Panc1 (cell line): ENCODE measurements at regions not wholly inside any gene's neighbourhood (a gene's known extent, or its start where the extent isn't known, plus 50 kb on each side); places are given as distances from the start of the nearest gene placed in this dataset.

Source experiments
- ATAC-seq: fragments of 200-7000 bp; cut with Tn5 transposase; 2 replicates; pipeline ENCODE4 v1.9.1; 2020; ENCODE audit warnings: mild to moderate bottlenecking, moderate library complexity
- BruUV-seq: library from RNA; stranded (reverse); fragments of 400-500 nt; replicated peaks from 2 replicates; lab custom pipeline; 2021; lab: Mats Ljungman, UMichigan
- CTCF ChIA-PET: fragments of 300-600 bp; sonication (Branson Sonifier 250); formaldehyde crosslinking; loops from one replicate; lab custom pipeline; 2022; ENCODE audit warnings: antibody characterized with exemption; lab: Charles Lee
- POLR2A ChIA-PET: fragments of 300-600 bp; sonication (Branson Sonifier 250); formaldehyde crosslinking; loops from one replicate; lab custom pipeline; 2022; ENCODE audit warnings: antibody characterized with exemption; lab: Charles Lee
- DNase-seq: peaks from one replicate; pipeline ENCODE4 v3.0.0-alpha.2; 2010; ENCODE audit warnings: low read depth, low spot score
- H3K27ac ChIP-seq: 2 replicates; pipeline ENCODE4 v1.5.1; 2011; ENCODE audit warnings: mild to moderate bottlenecking, low read length, inconsistent platforms
- H3K27me3 ChIP-seq: fragments of 200-500 bp; sonication (Bioruptor generic); 2 replicates; pipeline ENCODE4 v1.6.0; 2014; ENCODE audit warnings: low read length, inconsistent platforms; ENCODE audit not compliant: control insufficient read depth, insufficient read depth
- H3K36me3 ChIP-seq: fragments of 200-500 bp; sonication (Bioruptor generic); 2 replicates; pipeline ENCODE4 v1.5.1; 2014; ENCODE audit warnings: inconsistent platforms, mild to moderate bottlenecking, low read length, moderate library complexity; ENCODE audit not compliant: control insufficient read depth, insufficient read depth
- H3K4me1 ChIP-seq: 2 replicates; pipeline ENCODE4 v1.5.1; 2011; ENCODE audit warnings: inconsistent platforms, mild to moderate bottlenecking, low read length, moderate library complexity; ENCODE audit not compliant: control insufficient read depth, insufficient read depth
- H3K4me3 ChIP-seq, 2 experiments: 2 replicates each; pipeline ENCODE4 v1.5.1; 2011 to 2012; ENCODE audit warnings: low read depth in 2 of 2, low read length in 2 of 2, mild to moderate bottlenecking in 2 of 2, inconsistent platforms in 1 of 2, moderate library complexity in 1 of 2
- H3K9me3 ChIP-seq: fragments of 200-500 bp; sonication (Bioruptor generic); 2 replicates; pipeline ENCODE4 v1.5.1; 2014; ENCODE audit warnings: low read depth, mild to moderate bottlenecking, inconsistent platforms, low read length, moderate library complexity; ENCODE audit not compliant: control insufficient read depth, insufficient read depth
- CTCF ChIP-seq: fragments of 450-650 bp; IDR thresholded peaks from 2 replicates; pipeline ENCODE4 v1.5.1; 2017; ENCODE audit warnings: mild to moderate bottlenecking
- POLR2AphosphoS5 ChIP-seq: IDR thresholded peaks from 2 replicates; pipeline ENCODE4 v1.6.1; 2012; ENCODE audit warnings: mild to moderate bottlenecking, low read depth, low read length, moderate library complexity
- REST ChIP-seq, 2 experiments: IDR thresholded peaks; 2 replicates each; pipeline ENCODE4 v1.6.1; 2011 to 2012; ENCODE audit warnings: low read depth in 2 of 2, control low read depth in 1 of 2, low read length in 1 of 2, mild to moderate bottlenecking in 1 of 2, moderate library complexity in 1 of 2; ENCODE audit not compliant: insufficient read depth in 1 of 2
- SIN3A ChIP-seq: IDR thresholded peaks from 2 replicates; pipeline ENCODE4 v1.6.1; 2012; ENCODE audit warnings: low read depth, mild to moderate bottlenecking, low read length, moderate library complexity, borderline replicate concordance; ENCODE audit not compliant: insufficient read depth
- TCF7L2 ChIP-seq: IDR thresholded peaks from 2 replicates; pipeline ENCODE4 v1.6.1; 2011; ENCODE audit warnings: mild to moderate bottlenecking, low read depth, low read length, inconsistent platforms
- in situ Hi-C: cut with HindIII; loops from 2 replicates; pipeline ENCODE4 v1.10.0; 2016; ENCODE audit warnings: low sequenced_read_pairs, low pct_unique_long_range_greater_than_20kb
- intact Hi-C: fragments of 100-400 bp; cut with micrococcal nuclease; formaldehyde crosslinking; loops from one replicate; pipeline ENCODE4 v1.10.0; 2022; ENCODE audit not compliant: unreplicated experiment

- in situ Hi-C loops (no loop called here), intact Hi-C loops (no loop called here)
- Histone ChIP-seq H3K9me3 (no peaks in the 10 kb centered on the region), H3K27ac (no peak overlapping the region), H3K36me3 (no peaks in the 10 kb centered on the region), H3K4me3 (no peak overlapping the region), H3K27me3 (no peaks in the 10 kb centered on the region), H3K4me1 (no peaks in the 10 kb centered on the region)
- POLR2A ChIA-PET, result no interaction called here
- ATAC-seq (no peak), DNase-seq (no peak)
- TF ChIP-seq SIN3A (no peak), CTCF (no peak), POLR2AphosphoS5 (no peak), REST (IDR thresholded peaks at IDR 0.05; ENCODE audit: insufficient read depth in 1 of 2, low read depth in 2 of 2, low read length in 1 of 2) (no peak), TCF7L2 (no peak)
- CTCF ChIA-PET, result no interaction called here
- no TSS peak for BruUV-seq
These were observed 1905.3 kb upstream of the PIK3C3 start for GRCh38 chr18:40049716-40050115.

- H3K9me3 ChIP-seq, result no peaks in the 10 kb centered on the region
- DNase-seq, result no peak
- in situ Hi-C loops, result no loop called here
These were observed 1906.0 kb upstream of the PIK3C3 start for GRCh38 chr18:40048886-40049650.

More at GRCh38 chr18:40048886-40049650, 1906.0 kb upstream of the PIK3C3 start:
- H3K4me1 ChIP-seq, result no peaks in the 10 kb centered on the region
- no peaks in the 10 kb centered on the region for H3K27me3 ChIP-seq
- ChIA-PET CTCF (no interaction called here), POLR2A (no interaction called here)
- TF ChIP-seq SIN3A (no peak), POLR2AphosphoS5 (no peak), CTCF (no peak), TCF7L2 (no peak), REST (IDR thresholded peaks at IDR 0.05; ENCODE audit: insufficient read depth in 1 of 2, low read depth in 2 of 2, low read length in 1 of 2) (no peak)
- BruUV-seq, result no TSS peak
- no peaks in the 10 kb centered on the region for H3K36me3 ChIP-seq
- no peak for ATAC-seq
- intact Hi-C loops, result no loop called here
- no peak overlapping the region for H3K4me3 ChIP-seq
- no peak overlapping the region for H3K27ac ChIP-seq
